Stimulated activated CD4-positive, alpha-beta T cell treated with anti-CD3 and anti-CD28 coated beads, Interleukin-4, amount 100 ng/mL, for 24 hours (primary cell): ENCODE measurements at regions not wholly inside any gene's neighbourhood (a gene's known extent, or its start where the extent isn't known, plus 50 kb on each side); places are given as distances from the start of the nearest gene placed in this dataset.
"Not testable (repeated sequence)": the region's sequence is repeated elsewhere in the genome, so short reads cannot be mapped to it uniquely, and the experiment has no call there.

Experiments
- DNase-seq: peaks from one replicate; pipeline ENCODE4 v3.0.0-alpha.2; 2020

DNA sequence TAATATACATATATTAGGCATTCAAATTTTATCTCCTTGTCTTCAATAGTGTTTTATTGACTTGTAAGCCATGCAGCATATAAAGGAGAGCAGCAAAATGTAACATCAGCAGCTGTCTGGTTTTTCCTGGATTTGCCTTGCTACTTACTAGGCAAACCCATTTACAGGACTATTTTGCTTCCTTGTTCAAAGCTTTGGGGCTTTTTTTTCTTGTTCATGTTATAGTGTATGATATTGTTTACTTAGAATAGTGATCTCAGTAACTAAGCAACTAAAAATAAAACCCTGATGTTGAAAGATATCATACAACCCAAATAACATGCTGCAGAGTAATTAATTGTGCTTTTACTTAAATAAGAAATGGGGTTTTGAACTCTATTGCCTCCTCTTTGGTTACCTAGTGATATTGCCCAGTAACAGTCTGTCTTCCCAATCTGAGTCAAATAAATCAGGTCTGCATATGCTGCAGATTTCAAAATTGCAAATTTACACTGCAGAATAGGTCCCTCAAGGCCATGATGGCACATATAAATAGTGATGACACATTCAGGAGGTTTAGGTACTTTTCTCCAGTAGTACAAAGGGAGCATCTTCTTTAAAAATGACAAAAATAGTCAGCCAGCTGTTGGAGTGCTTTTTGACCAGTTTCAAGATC is 578.1 kb upstream of the NECTIN3 start:
- DNase-seq, result no peak

DNA sequence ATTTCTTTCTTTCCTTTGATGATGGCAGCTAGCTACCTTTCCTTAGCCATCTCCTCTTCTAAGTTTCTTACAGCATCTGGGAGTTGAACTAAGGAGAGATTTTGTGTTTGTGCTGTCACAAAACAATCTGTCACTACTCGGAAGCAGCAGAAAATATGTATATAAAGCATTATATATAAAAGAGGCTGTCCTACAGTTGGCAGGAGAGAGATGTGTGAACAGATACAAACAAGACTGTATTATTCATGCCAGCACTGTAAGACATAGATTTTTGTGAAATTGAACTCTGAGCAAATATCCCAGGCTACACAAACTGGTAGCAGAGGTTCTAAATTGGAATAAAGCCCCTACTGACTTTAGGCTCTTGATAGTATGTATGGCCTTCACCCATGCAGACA is 577.5 kb upstream of the NECTIN3 start:
- DNase-seq, result no peak

DNA sequence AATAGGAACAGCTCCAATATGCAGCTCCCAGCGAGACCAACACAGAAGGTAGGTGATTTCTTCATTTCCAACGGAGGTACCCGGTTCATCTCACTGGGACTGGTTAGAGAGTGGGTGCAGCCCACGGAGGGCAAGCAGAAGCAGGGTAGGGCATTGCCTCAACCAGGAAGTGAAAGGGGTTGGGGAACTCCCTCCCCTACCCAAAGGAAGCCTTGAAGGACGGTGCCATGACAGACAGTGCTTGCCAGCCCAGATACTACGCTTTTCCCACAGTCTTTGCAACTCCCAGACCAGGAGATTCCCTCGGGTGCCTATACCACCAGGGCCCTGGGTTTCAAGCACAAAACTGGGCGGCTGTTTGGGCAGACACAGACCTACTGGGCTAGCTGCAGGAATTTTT is 576.9 kb upstream of the NECTIN3 start:
- no peak for DNase-seq

DNA sequence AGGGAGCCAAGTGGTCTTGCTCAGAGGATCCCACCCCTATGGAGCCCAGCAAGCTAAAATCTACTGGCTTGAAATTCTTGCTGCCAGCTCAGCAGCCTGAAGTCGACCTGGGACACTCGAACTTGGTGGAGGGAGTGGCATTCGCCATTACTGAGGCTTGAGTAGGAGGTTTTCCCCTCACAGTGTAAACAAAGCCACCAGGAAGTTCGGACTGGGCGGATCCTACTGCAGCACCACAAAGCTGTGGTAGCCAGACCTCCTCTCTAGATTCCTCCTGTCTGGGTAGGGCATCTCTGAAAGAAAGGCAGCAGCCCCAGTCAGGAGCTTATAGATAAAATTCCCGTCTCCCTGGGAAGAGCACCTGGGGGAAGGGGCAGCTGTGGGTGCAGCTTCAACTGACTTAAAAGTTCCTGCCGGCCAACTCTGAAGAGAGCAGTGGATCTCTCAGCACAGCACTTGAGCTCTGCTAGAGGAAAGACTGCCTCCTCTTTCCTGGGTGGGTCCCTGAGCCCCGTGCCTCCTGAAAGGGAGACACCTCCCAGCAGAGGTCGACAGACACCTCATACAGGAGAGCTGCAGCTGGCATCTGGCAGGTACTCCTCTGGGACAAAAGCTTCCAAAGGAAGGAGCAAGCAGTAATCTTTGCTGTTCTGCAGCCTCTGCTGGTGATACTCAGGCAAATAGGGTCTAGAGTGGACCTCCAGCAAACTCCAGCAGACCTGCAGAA is 576.3 kb upstream of the NECTIN3 start:
- DNase-seq, result no peak

DNA sequence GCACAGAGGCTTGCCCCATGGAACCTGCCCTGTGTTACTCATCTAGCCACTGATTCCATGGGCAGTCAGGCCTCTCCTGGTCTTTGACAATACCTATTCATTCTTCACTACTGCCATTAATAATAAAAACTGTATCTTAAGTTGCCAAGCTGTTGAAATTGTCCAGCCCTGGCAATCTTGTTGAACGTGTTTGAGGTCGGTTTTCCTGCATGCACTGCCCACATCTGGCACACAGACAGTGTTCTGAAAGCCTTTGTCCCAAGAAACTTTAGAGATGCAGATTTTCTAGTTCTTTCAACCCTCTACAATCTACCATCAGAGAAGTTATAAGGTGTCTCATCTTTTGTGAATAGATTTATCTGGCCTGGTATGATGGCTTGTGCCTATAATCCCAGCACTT is 567.2 kb upstream of the NECTIN3 start:
- DNase-seq, result no peak

DNA sequence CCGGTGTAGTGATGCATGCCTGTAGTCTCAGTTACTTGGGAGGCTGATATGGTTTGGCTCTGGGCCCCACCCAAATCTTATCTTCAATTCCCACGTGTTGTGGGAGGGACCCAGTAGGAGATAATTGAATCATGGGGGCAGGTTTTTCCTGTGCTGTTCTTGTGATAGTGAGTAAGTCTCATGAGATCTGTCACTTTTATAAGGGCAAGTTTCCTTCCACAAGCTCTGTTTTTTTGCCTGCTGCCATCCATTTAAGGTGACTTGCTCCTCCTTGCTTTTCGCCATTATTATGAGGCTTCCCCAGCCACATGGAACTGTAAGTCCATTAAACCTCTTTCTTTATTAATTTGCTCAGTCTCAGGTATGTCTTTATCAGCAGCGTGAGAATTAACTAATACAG is 566.7 kb upstream of the NECTIN3 start:
- no peak for DNase-seq

DNA sequence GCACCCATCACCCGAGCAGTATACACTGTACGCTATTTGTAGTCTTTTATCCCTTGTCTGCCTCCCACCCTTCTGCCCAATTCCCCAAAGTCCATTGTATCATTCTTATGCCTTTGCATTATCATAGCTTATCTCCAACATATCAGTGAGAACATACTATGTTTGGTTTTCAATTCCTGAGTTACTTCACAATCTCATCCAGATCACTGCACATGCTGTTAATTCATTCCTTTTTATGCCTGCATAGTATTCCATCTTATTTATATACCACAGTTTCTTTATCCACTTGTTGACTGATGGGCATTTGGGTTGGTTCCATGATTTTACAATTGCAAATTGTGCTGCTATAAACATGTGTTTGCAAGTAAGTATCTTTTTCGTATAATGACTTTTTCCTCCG is 564.7 kb upstream of the NECTIN3 start:
- DNase-seq, result no peak

DNA sequence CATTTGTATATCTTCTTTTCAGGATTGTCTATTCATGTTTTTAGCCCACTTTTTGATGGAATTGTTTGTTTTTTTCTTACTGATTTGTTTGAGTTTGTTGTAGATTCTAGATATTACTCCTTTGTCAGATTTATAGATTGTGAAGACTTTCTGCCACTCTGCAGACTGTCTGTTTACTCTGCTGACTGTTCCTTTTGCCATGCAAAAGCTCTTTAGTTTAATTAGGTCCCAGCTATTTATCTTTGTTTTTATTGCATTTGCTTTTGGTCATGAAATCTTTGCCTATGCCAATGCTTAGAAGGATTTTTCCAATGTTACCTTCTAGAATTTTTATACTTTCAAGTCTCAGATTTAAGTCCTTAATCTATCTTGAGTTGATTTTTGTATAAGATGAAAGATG is 564.0 kb upstream of the NECTIN3 start:
- DNase-seq, result not testable (repeated sequence)

DNA sequence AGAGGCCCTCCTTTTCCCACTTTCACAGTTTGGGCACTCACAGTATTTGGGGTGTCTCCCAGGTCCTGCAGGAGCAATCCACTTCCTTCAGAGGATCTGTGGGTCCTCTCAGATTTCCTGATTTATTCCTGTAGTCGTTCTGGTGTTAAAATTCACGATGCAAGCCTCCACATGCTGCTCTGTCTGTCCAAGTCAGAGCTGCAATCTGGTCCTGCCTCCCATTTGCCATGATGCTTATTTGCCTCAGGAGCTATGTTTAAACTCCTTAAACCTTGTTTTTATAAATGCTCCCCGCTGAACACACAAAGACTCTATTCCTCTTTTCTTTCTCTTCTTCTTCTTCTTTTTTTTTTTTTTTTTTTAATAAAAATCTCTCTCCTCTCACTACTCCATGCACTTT is 558.7 kb upstream of the NECTIN3 start:
- no peak for DNase-seq

DNA sequence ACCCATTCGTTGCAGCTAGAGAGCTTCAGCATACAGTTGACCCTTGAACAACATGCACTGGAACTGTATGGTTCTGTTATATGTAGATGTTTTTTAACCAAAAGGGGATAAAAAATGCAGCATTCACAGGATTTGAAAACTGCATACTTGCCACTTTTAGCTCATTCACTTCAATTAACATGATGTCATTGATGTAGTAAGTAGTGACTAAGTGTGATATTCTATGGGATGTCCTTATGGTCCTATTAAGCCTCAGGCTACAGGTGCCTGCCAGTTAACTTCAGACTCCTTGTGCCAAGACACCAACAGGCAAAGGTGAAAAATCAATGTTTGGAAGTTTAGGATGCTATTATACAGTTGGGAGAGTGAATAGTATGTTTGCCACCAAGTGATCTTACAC is 553.6 kb upstream of the NECTIN3 start:
- DNase-seq, result no peak

DNA sequence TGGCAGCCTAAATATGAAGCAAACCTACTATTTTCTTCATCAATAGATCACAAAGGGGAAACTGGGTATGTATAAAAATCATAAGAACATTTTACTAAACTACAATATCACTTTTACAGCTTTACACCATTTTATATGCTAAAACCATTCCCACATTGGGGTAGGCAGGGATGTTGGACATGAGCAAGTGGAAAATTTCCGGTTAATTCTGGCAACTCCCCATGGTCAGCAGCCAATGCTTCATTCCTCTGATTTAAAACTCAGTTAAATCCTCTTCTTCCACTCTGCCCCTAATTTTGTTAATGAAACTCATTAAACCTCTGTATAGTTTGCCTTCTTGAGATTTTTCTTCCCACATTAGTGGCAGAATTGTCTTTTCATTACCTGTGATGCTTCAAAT is 552.5 kb upstream of the NECTIN3 start:
- no peak for DNase-seq

DNA sequence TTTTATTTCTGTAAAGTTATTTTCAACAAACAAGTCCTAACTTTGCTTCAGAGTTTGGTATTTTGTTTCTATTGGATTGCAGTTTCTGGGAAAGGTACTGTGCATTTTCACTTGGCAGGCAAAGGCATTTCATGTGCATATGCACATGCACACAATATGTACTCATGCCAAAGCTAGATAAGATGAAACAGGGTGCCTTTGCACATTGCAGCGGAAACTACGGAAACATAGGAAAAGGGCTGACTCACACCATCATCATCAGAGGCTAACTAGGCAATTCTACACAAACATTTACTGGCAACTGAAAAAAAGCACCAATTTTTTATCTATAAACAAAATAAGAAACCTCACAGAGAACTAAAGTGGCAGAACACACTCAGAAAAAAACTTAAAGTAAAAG is 550.6 kb upstream of the NECTIN3 start:
- DNase-seq, result no peak

DNA sequence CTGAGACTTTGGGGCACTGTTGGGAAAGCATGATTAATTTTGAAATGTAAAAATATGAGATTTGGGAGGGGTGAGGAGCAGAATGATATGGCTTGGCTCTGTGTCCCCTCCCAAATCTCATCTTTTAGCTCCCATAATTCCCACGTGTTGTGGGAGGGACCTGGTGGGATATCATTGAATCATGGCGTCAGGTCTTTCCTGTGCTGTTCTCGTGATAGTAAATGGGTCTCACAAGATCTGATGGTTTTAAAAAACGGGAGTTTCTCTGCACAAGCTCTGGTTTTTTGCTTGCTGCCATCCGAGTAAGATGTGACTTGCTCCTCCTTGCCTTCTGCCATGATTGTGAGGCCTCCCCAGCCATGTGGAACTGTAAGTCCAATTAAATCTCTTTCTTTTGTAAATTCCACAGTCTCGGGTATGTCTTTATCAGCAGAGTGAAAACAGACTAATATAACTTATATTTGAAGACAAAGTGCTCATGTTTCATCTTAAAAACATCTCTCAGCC is 546.0 kb upstream of the NECTIN3 start:
- DNase-seq, result not testable (repeated sequence)

DNA sequence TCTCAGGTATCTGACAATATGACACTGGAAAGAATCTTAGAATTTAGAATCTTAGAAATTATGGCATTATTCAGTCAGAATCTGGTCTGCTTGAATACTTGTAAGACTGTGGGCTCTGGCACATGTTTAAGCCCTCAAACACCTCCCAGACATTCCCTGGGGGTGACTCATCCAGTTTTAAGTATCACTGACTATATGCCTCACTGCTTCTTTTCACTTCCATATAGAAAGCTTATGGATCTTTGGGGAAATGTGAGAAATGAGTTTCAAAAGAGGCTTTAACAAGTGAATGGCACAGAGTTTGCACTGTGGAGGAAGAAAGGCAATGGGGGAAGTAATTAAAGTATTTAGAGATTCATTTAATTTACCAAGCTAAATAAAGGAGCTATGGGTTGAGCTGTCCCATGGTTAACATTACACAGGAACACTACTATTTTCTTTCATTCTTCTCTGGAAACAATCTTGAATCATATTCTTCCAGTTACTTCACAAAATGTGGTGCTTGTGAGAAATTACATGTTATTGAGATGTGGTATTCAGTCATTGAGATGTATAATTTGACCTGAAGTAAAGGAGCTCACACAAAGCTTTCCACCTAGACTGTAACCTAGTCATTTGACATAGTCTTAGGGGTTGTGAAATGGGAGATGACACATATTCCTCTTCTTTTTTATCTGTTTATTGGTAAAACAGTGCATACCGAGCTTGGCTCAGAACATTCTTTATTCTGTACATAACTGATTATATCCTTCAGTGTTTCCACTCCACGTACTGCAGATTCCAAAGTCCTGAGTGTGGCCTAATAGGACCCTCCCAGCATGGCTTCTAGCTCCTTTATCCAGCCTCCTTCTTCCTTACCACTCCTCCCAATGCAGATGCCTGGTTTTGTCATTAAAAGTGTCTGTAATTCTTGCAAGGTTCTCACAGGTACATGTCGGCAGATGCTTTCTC is 544.6 kb upstream of the NECTIN3 start:
- DNase-seq, result no peak

DNA sequence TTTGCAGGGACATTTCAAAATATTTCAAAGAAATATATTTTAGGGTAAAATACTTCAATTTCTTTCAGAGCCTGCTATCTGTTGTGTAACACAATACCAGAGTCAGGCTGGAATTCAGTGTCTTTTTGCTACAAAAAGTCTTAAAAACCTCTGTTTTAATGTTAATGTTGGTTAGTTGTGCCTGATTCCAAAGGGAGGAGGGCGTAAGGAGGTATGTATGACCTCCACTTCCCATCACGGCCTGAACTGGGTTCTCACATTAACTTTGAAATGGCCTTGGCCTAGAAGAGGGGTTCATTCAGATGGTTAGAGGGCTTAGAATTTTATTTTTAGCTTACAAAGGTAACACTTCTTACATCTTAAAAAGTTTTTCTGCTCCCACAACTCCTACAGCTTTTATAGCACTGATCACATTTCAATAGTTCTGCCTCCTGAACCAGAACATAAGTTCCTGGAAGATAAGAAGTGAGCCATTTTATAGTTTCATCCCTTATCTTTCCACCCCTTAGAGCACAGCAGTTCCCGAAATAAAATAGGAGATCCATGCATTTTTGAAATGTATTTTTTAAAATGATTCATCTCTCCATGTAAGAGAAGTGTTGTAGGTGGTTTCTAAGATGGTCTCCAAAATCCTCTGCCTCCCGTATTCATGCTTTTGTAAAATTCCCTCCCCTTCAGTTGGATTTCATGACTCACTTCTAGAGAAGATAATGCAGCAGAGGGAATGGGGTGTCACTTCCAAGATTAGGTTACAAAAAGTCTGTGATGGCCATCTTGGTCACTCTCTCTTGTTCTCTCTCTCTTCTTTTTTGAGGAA is 543.1 kb upstream of the NECTIN3 start:
- DNase-seq, result no peak

DNA sequence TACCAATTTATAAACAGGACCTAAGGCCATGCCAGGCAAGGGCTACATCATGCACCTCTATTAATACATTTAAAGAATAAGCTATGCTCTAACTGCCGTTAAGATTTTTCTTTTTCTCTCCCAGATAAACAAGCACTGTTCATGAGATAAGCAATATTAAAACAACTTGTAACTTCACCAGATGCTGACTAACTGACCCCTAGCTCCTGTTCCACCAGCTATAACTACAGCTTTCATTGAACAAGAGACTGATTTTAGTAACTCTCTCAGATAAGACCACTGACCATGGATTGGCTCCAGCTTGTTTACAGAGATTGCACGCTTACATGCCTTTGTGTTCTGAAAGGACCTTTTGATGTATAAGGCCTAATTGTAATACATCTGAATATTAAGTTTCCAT is 540.7 kb upstream of the NECTIN3 start:
- DNase-seq, result no peak

DNA sequence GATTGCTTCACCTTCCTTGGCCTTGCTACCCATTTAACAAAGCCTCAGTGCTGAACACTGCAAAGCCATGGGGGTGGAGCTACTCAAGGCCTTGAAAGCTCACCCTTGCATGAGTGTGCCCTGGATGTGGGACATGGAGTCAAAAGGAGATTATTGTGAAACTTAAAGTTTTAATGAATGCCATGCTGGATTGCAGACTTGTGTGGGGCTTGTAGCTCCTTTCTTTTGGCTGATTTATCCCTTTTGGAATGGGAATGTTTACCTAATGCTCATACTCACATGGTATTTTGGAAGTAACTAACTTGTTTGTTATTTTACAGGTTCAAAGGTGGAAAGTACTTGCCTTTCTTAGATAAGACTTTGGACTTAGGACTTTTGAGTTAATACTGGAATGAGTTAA is 538.5 kb upstream of the NECTIN3 start:
- no peak for DNase-seq

DNA sequence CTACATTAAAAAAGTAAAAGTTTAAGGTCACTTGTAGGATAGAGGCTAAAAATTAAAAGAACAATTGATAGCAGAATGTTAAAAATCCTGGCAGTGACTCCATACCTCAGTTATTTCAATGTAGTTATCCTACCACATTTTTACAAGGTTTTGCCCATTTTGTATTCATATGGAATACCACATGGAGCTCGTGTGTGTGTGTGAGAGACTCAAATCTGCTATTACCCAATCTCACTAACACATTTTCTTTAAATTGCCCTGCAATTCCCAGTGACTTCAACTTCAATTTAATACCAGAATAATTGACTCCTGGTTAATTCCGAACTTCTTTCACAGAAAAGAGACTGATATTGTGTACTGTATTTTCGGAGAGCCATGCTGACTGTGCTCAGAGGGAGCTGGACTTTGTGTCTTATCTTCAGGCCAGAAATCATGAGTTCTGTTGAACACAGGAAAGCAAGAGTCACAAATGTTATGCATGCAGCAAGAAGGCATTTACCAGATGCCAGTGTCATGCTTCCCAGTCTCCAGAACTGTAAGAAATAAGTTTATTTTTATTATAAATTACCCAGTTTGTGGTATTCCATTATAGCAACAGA is 529.0 kb upstream of the NECTIN3 start:
- DNase-seq, result no peak

DNA sequence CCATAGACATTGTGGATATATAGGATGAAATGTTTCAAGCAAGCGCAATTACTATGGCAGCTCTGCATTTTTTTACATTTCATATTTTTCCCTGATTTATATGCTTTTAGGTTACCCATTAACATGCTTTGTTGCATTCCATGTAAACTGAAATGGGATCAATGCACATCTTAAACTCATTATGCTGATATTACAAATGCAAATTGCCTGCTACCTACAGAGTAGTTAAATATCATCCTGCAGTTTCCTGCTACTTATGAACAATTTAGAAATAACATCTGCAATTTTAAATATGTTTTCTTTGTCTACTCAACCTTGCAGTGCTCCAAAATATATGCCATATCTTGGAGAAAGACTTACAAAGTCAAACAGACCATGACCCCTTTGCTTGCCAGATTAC is 526.9 kb upstream of the NECTIN3 start:
- no peak for DNase-seq

DNA sequence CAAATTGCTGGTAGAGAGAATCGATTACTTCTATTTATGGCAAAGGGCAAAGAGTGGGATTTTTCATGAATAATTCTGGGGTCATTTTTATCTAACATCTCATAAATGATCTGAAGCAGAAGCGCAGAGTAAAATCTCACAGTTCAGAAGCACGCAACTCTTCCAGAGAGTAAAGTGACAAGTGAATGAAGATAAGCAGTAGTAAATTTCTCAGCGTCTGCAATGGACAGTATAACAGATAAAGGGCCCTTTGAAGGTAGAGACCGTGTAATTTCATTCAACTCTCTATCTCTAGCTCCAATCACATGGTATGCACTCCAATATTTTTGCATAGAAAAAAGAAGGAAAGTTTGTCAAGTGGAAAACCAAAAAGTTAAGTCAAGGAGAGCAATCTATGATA is 521.1 kb upstream of the NECTIN3 start:
- DNase-seq, result no peak

DNA sequence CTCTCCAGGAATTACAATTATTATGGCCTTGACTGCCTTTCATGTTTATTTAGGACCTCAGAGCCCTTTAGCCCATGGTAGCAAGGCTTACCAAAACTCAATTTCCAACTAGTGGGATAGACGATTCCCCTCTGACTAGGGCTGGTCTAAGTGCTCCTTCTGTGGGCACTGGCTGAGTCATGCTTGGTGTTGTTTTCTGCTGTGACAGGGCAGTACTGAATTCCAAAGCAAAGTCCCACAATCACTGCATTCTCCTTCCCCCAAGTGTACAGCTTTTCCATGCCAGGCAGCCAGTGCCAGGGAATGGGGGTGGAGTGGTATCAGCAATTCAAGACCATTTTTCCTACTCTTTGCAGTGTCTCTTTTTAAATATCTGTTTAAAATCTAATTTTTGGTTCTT is 509.0 kb upstream of the NECTIN3 start:
- DNase-seq, result no peak

DNA sequence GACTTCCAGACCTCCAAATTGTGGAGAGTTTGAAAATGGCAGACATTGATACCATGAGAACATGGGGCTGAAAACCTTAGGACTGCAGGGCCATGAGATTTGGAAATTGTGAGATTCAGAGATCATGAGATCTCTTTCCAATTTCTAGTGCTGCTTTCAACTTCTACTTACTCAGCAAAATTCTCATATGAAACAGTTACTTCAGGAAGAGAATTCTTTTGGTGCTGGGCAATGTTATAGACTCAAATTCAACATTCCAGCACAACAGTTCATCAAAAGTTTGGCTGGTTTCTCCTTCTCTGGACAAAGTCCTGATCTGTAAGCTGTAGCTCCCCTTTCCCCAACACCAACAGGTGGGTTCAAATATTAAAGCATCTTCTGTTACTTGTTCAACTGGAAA is 506.9 kb upstream of the NECTIN3 start:
- no peak for DNase-seq
